Endothelial cell of umbilical vein (primary cell): ENCODE measurements at regions not wholly inside any gene's neighbourhood (a gene's known extent, or its start where the extent isn't known, plus 50 kb on each side); places are given as distances from the start of the nearest gene placed in this dataset.

Experiments
- CTCF ChIP-seq, 2 donors: IDR thresholded peaks; 1 replicate in 1 of 2; 2 replicates in 1 of 2; pipeline ENCODE4 v1.5.1; 2011; ENCODE audit warnings: low read length in 2 of 2, mild to moderate bottlenecking in 2 of 2, moderate library complexity in 2 of 2, control low read depth in 1 of 2, inconsistent platforms in 1 of 2, low read depth in 1 of 2; ENCODE audit not compliant: insufficient read depth in 1 of 2; ENCODE audit errors: extremely low read depth in 1 of 2
- JUN ChIP-seq: IDR thresholded peaks from 2 replicates; pipeline ENCODE4 v1.6.1; 2011; ENCODE audit warnings: borderline replicate concordance, low read depth; ENCODE audit not compliant: insufficient read length, insufficient read depth
- POLR2A ChIP-seq: IDR thresholded peaks from 2 replicates; pipeline ENCODE4 v1.6.1; 2012; ENCODE audit warnings: low read depth, mild to moderate bottlenecking, control low read depth, low read length
- POLR2AphosphoS5 ChIP-seq: IDR thresholded peaks from 2 replicates; pipeline ENCODE4 v1.6.1; 2012; ENCODE audit warnings: low read depth, mild to moderate bottlenecking, control low read depth, low read length, moderate library complexity; ENCODE audit not compliant: insufficient read depth

- TF ChIP-seq POLR2A (no peak), CTCF (IDR thresholded peaks at IDR 0.05; ENCODE audit: extremely low read depth in 1 of 2, insufficient read depth in 1 of 2, low read depth in 1 of 2, low read length in 2 of 2) (no peak), JUN (no peak), POLR2AphosphoS5 (no peak)
These were observed 527.7 kb downstream of the RPS29 start for GRCh38 chr14:49058511-49058910.
